Erythroblast (primary cell): ENCODE measurements at regions not wholly inside any gene's neighbourhood (a gene's known extent, or its start where the extent isn't known, plus 50 kb on each side); places are given as distances from the start of the nearest gene placed in this dataset.

Experiments used
- GATA1 ChIP-seq: IDR thresholded peaks from 2 replicates; pipeline ENCODE4 v1.6.1; 2011; ENCODE audit warnings: low read depth, mild to moderate bottlenecking, control low read depth, low read length, moderate library complexity
- POLR2A ChIP-seq: IDR thresholded peaks from 2 replicates; pipeline ENCODE4 v1.6.1; 2011; ENCODE audit warnings: mild to moderate bottlenecking, low read length

DNA sequence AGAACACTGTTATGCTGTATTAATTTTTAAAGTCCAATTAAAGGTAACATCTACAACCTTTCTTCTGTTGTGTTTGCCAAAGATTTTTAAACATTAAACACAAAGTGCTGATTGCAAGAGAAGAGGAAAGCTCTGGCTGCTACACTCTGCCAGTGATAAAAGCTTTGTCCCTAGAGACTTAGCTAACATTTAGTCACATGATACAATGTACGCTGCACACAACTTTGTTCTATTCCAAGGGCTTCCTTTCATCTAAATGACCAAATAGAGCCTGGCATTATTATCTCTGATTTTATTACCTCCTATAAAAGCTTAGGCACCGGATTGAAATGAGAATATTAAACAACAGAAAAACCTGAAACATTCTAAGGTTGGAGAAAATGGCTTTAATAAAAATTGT, 388.7 kb upstream of the PMFBP1 start:
- TF ChIP-seq POLR2A, result no peak
- no peak for TF ChIP-seq GATA1
